ENCODE measurements at regions not wholly inside any gene's neighbourhood (a gene's known extent, or its start where the extent isn't known, plus 50 kb on each side); places are given as distances from the start of the nearest gene placed in this dataset.
A peak's percentile ranks its signal among the peaks of the same experiment; 100 is the strongest.

DNA sequence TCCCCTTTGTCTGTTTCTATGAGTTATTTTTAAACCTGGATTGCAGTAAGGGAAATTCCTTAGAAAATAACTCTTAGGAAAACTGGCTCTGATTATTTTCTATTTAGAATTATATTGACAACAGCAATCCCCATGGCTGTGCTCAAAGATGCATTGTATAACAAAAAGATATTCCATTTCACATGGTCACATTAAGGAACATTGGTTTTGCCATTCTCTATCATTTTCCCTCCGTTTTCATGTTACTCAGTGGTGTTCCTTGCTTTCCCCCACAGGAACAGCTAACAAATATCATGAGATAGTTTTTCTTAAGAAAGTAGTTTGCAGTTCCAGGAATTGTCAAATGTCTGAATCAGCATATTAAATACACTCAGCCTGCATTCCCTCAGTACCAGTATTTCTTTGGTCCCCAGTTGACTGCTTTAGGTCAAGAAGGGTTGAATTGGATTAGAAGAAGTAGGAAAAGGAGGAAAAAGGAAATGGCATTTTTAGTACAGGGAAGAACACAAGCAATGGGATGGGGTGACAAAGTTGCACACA is 436.7 kb downstream of the TNS3 start:
- no peak for DNase-seq

DNA sequence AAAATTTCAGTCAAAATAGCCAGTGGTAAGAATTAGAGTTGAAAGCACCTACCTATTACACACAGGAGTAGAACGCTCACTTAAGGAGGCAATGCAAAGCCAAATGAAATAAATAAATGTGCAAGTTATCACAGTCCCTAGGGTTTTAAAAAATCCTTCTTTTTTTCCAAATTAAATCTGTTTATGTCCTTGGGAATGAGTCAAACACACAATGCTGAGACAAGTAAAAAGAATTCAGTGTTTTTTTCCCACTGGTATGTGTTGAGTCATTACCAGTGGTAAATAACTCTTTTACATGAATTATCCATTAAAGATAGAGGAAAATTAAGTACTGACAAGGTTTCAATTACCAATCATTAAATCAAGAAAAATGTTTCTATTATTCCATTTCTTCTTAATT is 438.6 kb downstream of the TNS3 start:
- DNase-seq, result no peak

DNA sequence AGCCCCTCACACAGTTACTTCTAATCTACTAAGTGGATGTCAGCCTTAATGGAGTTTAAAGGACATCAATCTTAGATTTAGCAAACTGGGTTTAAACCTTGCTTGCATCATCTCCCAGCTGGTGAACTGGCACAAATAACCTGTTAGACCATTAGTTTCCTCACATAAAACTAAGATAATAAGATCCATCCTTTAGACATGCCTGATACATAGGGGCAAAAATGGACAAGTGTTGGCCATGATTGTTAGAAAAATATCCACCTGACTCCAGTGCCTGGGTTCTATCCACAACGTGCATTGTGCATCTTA is 439.1 kb downstream of the TNS3 start:
- DNase-seq, result no peak

DNA sequence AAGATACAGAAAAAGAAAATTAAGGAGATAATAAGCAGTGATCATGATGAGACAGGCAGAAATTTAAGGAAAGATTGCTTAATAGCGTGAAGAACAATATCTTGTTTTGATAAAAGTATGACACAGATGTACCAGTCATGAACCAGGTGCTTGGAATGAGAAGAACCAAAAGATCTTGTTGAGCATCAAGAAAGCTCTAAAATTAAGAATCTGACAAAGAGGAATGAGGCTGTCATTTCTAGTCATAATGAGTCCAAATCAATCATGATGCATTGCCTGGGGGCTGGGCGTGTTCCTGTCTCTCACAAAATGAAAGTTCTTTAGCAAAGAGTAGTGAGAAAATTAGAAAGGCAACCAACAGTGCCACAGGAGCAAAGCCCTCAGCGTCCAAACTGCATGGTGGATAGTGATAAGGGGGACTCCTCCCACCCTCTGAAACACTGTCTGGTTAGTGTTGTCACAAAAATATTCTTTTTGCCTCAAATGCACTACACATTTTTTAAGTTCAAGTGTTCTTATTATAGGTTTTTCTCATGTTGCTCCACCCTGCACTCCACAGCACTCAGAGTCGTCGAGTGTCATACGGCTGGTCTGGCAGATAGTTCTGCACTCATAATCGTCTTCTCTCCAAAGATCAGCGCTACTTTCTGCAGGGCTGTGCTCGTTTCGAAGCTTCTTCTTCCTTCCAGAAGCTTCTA is 439.6 kb downstream of the TNS3 start:
- DNase-seq, result no peak

DNA sequence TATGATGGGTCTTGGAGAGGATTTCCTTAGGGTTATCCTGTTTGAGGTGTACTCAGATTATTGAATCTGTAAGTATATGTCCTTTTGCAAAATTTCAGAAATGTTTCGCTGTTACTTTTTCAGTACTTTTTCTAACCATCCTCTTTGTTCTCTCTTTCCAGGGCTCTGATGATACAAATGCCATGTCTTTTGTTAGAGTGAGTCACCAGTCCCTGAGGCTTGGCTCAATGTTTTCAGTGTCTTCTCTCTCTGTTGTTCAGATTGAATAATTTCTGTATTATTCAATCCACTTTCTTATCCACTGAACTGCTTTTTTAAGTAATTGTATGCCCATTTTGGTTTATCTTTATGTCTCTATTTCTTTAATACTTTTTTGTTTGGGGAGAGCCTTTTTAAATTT is 449.4 kb downstream of the TNS3 start:
- DNase-seq, result no peak

DNA sequence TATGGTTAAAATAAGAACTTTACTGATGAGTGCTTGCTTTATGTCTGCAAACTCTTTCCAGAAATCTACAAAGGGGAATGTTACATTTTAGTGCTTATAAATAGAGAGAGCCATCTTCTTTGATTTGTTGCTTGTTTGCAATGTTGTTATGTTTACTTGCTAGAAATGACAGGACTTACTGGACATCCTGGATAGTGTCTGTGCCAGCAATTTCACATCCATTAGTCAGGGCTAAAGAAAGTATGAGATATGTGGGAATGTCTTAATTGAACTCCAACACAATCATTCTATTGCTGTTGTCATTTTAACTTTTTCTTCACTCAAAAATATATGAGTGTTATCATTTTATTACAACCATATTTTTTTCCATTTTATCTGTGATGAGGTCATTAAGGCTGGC is 453.2 kb downstream of the TNS3 start:
- DNase-seq, result no peak

DNA sequence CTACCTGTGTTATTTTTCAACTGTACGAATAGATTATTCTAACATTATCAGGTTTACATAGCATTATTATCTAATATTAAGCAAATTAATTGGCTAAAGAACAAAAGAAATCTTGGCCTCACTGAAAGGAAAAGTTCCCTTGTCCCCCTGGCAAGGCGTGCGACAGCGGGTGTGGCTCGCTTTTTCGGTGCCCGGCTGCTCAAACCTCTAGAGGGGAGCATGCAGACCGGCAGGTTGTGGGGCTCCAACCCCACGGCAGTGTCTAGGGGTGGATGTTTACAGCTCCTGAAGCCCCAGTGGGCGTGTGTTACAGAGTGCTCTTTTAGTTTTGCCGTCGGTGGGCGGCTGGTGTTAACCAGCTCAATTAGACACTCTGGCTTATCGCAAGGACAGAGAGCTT is 456.4 kb downstream of the TNS3 start:
- DNase-seq, result no peak

DNA sequence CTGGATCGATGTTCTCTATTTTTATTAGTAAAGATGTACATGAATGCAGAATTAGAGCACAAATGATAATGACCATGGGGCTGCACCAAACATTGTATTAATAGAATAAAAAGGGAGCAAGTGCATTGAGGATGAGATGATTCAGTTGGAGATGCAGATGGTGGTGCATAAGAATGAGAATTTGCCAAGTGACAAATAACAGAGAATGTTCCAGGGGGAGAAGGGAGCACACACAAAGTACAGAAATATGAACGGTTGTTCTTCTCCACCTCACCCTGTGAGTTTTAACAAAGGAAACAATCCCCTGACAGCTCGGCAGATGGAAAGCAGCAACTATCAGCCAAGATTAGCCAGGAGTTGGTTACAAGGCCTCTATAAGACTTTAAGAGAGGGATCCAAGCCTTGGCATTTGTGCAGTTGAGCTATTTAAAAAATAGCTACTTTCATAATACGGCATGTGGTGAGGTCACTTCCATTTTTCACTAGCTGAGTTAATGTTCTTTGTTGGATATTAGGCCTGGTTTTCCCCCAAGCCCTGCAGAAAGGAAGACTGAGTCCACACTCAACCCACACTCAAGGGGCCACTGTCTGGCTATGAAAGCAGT is 462.5 kb downstream of the TNS3 start:
- no peak for DNase-seq

DNA sequence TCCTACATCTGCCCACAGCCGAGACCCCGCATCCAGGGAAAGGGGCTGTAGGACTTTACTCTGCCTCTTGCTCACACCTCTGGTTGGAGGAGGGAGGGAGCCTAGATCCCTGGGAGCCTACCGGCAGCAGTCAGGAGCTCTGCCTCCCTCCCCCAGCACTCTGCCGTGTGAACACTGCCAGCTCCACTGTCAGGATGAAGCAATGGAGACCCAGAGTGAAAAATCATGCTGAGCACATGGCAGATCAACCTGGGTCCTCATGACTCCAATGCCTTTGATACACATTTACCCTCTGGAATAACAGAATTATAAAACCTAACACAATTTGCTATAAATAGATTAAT is 477.7 kb downstream of the TNS3 start:
- DNase-seq, result no peak

DNA sequence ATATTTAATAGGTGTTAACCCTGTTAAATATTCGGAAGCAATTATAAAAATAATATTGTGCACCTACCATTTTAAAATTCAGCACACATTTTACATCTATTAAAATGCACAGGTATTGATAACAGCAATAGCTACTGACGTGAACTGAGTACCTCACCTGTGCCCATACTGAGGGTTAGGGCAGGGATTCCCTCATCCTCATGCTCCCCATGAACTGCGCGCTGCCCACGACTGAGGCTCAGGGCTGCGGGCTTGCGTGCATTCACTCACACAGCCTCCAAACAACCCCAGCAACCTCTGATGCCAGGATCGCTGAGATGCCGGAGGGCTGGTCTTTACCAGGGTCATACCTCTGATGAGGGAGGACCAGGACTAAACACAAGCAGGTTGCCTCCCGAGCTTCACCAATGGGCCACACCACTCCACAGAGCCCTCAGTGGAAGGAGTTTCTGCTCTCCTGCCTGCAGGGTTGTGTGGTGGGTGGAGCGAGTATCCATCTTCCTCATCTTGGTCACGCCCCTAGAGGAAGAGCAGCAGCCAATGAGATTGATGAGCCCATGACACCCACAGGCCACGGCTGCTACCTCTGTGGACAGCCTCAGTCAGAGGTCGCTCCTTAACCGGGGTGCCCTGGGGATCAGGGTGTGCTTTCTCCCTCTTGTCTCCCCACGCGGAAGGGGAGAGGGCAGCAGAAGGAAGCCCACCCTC is 478.3 kb downstream of the TNS3 start:
- DNase-seq, result no peak

DNA sequence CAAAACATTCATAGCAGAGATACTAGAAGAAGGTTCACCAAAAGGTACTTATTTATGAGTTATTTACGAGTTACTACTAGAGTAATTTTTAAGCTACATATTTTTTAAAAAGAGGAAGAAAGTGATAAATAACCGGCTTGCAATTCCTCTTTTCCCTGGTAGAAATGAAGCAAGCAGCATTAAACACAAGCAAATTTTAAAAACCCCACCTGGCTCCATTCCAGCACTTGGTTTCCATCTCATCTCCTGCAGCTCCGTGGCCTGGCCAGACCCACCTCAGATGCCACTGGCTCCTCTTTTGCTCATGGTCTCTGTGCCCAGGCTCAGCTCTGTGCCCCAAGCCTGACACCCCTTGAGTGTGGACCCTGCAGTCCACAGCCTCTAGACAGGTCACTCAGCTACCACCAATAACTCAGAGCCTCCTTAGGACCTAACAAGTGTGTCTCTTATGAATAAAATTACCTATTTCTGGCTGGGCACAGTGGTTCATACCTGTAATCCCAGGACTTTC is 479.5 kb downstream of the TNS3 start:
- peak; percentile 38 to 52 for DNase-seq

DNA sequence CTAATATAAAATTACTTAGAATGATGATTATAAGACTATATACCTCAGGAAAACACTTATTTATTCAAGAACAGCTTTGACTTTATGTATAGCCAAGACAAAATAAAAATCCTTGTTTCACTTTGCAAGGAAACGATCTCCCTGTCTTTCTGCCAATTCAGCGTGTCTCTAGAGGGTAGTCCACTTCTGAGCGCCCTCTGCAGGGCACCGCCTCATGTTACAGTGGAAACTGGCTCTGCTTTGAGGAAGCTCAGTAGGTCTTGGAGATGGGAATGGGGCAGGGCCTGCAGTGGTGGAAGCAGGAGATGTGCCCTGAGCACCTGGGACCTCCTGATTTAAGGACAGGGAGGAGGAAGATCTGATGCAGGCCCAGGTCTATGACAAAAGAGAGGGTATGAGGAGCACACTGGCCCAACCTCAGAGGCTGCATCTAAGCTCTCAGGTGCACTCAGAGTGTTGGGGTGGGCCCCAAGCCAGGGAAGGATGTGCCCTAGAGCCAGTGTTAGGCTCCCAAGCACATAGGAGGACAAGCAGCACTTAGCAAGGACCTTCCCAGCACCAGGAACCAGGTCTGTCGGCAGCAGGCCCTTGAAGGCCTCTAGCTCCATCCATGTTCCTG is 481.0 kb downstream of the TNS3 start:
- peak; percentile 15 to 57 for DNase-seq

DNA sequence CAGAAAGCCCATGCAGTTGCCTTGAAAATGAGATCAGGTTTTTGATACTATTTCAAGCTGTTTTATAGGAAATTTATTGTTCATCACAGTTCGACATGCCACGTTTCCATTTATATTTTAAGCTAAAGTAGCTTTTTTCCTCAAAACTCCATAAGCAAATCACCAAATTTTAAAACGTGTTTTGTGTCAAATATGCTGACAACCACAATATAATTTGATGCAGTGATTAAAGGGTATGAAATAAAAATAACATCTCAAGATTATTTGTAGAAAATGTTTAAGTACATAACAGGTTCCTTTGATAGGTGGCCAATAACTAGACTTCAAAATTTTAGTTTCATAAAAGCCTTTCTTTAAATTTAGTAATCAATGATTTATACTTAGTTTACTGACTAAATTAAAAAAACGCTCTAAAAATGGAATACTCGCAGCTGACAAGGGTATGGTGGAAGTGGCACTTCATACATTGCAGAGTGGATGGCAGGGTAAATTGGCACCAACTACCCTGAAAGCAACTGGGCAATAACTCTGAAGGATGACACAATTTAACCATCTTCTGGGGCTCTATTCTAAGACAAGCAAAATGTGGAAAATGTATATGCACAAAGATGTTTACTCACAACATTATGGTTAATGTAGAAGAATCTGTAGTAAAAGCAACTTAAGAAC is 481.6 kb downstream of the TNS3 start:
- DNase-seq, result no peak

DNA sequence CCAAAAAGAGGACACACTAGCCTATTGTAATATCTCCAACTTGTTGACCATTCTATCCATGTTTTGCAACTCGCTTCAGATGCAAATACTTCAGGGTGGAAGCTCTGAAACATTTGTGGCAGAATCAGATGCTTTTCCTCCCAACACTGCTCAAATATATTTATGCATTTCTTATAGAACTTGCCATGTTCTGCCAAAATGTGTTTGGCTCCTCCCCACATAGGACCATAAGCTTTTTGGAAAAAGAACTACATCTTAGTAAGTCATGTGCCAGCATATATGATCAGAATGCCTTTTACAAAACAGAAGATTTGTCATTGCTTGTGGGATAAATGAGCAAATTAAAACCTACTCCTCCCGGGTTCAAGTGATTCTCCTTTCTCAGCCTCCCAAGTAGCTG is 484.5 kb downstream of the TNS3 start:
- DNase-seq, result no peak

DNA sequence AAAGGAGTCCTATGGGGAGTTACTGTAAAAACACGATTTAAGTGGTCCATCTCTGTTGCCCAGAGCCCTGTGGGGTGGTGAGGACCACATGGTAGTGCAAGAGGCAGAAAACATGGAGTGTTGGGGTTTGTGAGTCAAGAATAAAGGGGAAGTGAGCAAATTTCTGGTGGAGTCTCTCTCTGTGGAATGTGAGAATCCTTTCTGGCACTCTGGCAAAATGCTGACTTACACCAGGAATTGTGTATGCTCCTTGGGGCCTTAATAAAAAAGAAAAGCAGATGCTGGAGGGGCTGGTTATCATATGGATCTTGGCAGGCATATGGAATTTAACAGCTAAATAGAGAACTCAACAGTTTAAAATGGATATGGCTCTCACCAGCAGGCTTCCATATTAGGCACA is 486.0 kb downstream of the TNS3 start:
- DNase-seq, result no peak

DNA sequence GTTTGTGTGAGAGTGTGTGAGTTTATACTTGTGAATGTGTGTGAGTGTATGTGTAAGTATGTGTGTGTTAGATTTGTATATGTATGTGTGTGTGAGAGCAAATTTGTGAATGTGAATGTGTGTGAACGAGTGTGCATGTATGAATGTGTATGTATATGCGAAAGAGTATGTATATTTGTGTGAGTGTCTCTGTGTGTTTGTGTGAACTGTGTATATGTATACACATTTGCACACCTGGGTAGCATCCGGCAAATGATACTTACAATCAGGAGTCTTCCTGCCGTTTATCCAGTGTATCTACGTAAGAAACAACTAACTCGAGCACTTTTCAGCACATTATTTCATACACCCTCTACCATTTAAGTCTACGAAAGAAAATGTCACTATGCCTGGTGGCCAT is 487.4 kb downstream of the TNS3 start:
- no peak for DNase-seq

DNA sequence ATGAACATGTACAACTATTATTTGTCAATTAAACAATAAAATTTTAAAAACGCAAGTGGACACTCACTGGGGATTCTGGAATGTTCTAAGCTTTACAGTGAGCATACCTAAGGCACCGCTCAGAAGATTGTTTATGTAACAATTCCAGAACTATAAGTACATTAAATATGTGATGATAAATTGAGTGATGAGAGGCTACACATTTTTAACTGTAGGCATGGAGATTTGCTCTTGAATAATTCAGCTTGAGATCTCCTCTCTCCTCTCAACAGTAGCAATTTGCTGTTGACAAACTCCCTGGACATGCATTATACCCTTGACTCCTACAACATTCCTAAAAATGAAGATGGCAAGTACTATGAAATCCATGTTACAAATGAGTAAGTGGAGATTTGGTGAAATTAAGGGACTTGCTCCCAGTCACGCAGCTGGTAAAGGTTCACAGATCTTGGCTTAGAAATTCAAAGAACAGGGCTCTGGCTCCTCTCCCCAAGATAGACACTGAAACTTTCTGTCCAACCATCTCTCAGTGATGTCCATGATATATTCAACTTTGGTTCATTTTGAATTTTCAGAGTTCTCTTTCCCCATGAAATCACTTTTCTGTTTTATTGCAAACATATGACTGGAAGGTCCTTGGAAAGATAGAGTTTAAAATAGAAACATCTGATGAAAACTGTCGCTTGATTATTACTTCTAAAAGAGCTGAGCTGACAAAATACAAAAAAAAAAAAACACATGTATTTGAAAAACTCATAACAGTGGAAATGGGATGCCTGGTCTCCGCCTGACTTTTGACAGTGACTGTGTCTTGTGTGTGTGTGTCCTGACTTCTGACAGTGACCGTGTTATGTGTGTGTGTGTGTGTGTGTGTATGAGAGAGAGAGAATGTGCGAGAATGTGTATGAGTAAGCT is 488.3 kb downstream of the TNS3 start:
- DNase-seq, result no peak

DNA sequence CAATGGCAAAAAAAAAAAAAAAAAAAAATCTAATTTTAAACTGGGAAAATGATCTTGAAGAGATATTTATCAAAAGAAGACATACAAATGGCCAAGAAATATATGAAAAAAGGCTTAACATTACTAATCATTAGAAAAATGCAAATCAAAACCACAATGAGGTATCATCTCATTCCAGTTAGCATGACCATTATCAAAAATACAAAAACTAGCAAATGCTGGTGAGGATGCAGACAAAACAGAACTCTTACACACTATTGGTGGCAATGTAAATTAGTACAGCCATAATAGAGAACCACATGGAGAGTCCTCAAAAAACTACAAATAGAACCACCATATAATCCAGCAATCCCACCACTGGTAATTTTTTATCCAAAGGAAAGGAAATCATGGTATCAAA is 489.6 kb downstream of the TNS3 start:
- no peak for DNase-seq

DNA sequence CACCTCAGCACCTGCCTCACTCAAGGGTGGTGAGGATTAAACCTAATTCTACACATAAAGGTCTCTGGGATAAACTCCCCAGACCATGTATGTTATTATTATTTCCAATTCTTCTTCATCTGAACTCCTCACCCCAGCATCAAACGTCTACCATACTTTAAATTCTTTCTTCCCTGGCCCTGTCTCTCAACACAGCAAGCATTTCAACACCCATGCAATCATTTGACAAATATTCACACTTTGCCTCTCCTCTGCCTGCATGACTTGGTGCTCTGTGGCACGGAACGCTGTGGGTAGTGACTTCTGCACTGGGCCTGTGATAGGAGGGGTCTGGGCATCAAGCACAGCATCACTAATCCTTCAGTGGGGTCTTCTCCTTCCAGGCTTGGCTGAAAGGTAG is 490.8 kb downstream of the TNS3 start:
- no peak for DNase-seq

DNA sequence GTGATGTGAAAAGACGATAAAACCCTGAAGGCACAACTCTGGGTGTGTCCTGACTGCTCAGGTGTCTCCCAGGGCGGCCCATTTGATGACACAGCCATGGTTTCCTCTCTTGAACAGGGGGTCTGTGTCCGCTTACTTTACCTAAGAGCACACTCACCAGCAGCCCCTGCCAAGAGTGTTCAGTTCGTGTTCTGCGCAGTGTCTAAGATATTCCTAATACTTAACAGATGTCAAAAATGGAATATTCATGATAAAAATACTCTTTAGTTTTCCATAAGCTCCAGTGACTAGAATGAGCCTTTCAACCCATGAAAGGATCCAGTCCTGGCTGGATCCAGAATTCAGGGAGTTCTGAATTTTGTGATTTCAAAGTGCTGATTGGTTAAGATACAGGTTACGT is 492.4 kb downstream of the TNS3 start:
- DNase-seq, result no peak

DNA sequence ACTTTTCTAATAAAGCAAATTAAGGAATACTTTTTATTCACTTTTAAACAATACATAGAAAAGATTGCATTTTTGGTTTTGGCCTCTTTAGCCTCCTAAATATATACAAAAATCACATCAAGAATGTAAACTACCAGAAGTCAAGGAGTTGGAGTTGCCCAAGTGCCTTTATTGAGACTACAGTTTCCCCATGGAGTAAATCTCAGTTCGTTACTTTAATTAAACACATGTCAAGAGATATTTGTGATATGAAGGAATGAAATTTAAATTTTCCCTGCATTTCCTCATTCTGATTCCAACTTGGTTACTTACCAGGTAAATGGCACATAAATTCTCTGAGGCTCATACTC is 492.9 kb downstream of the TNS3 start:
- no peak for DNase-seq
